Hepatocyte (in vitro differentiated cells): ENCODE measurements at regions not wholly inside any gene's neighbourhood (a gene's known extent, or its start where the extent isn't known, plus 50 kb on each side); places are given as distances from the start of the nearest gene placed in this dataset.

Experiments
- DNase-seq: peaks from one replicate; pipeline ENCODE4 v3.0.0-alpha.2; 2016; ENCODE audit warnings: low spot score
- H2AFZ ChIP-seq: fragments of 200-600 bp; sonication (generic); 2 replicates; pipeline ENCODE4 v1.6.0; 2016; ENCODE audit warnings: antibody characterized with exemption, mild to moderate bottlenecking
- H3K27ac ChIP-seq: fragments of 200-600 bp; sonication (generic); 2 replicates; pipeline ENCODE4 v1.5.1; 2016; ENCODE audit warnings: mild to moderate bottlenecking
- H3K27me3 ChIP-seq: fragments of 200-600 bp; sonication (generic); 2 replicates; pipeline ENCODE4 v1.6.1; 2016
- H3K36me3 ChIP-seq: fragments of 200-600 bp; sonication (generic); replicated peaks from 2 replicates; pipeline ENCODE4 v1.5.1; 2016; ENCODE audit warnings: low read depth; ENCODE audit not compliant: insufficient read depth
- H3K4me1 ChIP-seq: fragments of 200-600 bp; sonication (generic); 2 replicates; pipeline ENCODE4 v1.5.1; 2016; ENCODE audit warnings: mild to moderate bottlenecking, moderate library complexity; ENCODE audit not compliant: insufficient read depth
- H3K4me2 ChIP-seq: fragments of 200-600 bp; sonication (generic); 2 replicates; pipeline ENCODE4 v1.6.0; 2016
- H3K4me3 ChIP-seq: fragments of 200-600 bp; sonication (generic); 2 replicates; pipeline ENCODE4 v1.5.1; 2016; ENCODE audit warnings: mild to moderate bottlenecking
- H3K79me2 ChIP-seq: fragments of 200-600 bp; sonication (generic); 2 replicates; pipeline ENCODE4 v1.6.0; 2017; ENCODE audit warnings: mild to moderate bottlenecking
- H3K9me2 ChIP-seq: fragments of 200-600 bp; sonication (generic); replicated peaks from 2 replicates; pipeline ENCODE4 v1.6.0; 2017; ENCODE audit warnings: mild to moderate bottlenecking; ENCODE audit not compliant: insufficient read depth
- H3K9me3 ChIP-seq: fragments of 200-600 bp; sonication (generic); 2 replicates; pipeline ENCODE4 v1.5.1; 2016; ENCODE audit warnings: low read depth, mild to moderate bottlenecking
- H4K20me1 ChIP-seq: fragments of 200-600 bp; sonication (generic); 2 replicates; pipeline ENCODE4 v1.6.0; 2016; ENCODE audit warnings: mild to moderate bottlenecking; ENCODE audit not compliant: insufficient read depth, poor library complexity, severe bottlenecking
- EZH2 ChIP-seq: fragments of 200-600 bp; sonication (generic); IDR thresholded peaks from 2 replicates; pipeline ENCODE4 v1.6.1; 2016; ENCODE audit warnings: antibody characterized with exemption, mild to moderate bottlenecking, borderline replicate concordance
- EZH2phosphoT487 ChIP-seq: fragments of 200-600 bp; sonication (generic); IDR thresholded peaks from one replicate; pipeline ENCODE4 v1.6.1; 2018; ENCODE audit warnings: antibody characterized with exemption, mild to moderate bottlenecking, low read depth, moderate library complexity; ENCODE audit not compliant: unreplicated experiment, severe bottlenecking
- WGBS: methylation state at CpG from one replicate; pipeline ENCODE4 v1.1.6; 2016; ENCODE audit warnings: low lambda C conversion rate; ENCODE audit errors: missing lambda C conversion rate; 5-methylcytosine and 5-hydroxymethylcytosine counted together
- TF ChIP-seq, protein P1 (sequence below): fragments of 200-600 bp; sonication (generic); IDR thresholded peaks from 2 replicates; pipeline ENCODE4 v1.5.1; 2016; ENCODE audit warnings: antibody characterized with exemption, mild to moderate bottlenecking; ENCODE audit not compliant: poor library complexity

DNA sequence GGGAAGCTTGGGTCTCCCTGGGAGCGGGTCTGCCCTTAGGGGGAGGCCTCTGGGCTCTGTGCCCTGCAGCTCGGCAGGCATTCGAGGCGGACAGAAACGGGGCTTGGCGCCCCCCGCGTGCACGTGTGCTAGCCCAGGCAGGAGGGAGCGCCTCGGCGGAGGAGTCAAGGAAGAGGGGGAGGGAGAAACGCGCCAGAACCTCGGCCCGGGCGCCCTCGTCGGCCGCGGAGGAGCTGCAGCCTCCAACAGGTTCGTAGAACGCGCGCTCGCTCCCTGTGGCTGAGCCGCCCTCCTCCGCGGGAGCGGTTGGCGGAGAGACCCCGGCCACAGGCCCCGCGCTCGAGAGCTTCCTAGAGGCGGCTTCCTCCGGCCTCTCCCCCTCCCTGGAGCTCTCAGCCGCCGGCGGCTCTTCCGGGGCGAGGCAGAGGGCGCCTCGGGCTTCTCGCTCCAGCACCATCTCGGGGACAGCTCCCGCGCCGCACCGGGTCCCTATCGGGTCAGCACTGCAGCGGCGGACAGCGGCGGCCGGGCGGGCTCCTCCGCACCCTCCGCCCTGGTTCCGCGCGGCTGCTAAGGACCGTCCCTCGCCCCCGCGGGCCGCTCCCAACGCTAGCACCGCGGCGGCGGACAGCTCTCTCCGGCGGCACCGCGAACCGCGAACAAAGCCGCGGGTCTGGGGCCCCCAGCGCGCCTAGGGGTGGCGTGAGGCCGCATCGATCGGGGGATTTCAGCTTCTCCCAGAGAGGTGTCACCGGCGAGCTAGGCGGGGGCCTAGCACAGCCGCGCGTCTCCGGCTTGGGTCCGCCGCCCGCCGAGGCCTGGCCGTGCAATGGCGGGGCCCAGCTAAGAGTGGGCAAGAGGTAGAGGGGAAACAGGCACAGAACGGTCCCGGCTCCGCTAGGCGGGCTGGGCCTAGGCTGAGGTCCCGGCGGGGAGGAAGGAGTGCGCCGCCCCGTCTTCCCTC lies 74.6 kb upstream of the CPLX2 start:
- TF ChIP-seq, protein P1, sequence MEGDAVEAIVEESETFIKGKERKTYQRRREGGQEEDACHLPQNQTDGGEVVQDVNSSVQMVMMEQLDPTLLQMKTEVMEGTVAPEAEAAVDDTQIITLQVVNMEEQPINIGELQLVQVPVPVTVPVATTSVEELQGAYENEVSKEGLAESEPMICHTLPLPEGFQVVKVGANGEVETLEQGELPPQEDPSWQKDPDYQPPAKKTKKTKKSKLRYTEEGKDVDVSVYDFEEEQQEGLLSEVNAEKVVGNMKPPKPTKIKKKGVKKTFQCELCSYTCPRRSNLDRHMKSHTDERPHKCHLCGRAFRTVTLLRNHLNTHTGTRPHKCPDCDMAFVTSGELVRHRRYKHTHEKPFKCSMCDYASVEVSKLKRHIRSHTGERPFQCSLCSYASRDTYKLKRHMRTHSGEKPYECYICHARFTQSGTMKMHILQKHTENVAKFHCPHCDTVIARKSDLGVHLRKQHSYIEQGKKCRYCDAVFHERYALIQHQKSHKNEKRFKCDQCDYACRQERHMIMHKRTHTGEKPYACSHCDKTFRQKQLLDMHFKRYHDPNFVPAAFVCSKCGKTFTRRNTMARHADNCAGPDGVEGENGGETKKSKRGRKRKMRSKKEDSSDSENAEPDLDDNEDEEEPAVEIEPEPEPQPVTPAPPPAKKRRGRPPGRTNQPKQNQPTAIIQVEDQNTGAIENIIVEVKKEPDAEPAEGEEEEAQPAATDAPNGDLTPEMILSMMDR = no peak
- peak; percentile 44 for TF ChIP-seq EZH2
- H3K27me3 ChIP-seq = peaks cover 41% of the 10 kb centered on the region
- peak; percentile 96 for DNase-seq
- H3K4me2 ChIP-seq = peak overlapping the region; percentile 90
- no peaks in the 10 kb centered on the region for H3K9me2 ChIP-seq
- no peaks in the 10 kb centered on the region for H3K79me2 ChIP-seq
- H3K36me3 ChIP-seq = no peaks in the 10 kb centered on the region
- 2% methylated on average over 89 of the region's 108 CpGs for WGBS
- H3K27ac ChIP-seq = no peak overlapping the region
- peaks cover 11% of the 10 kb centered on the region for H3K4me1 ChIP-seq
- H4K20me1 ChIP-seq = no peaks in the 10 kb centered on the region
- H3K4me3 ChIP-seq = no peak overlapping the region
- H2AFZ ChIP-seq = no peak overlapping the region
- no peaks in the 10 kb centered on the region for H3K9me3 ChIP-seq

DNA sequence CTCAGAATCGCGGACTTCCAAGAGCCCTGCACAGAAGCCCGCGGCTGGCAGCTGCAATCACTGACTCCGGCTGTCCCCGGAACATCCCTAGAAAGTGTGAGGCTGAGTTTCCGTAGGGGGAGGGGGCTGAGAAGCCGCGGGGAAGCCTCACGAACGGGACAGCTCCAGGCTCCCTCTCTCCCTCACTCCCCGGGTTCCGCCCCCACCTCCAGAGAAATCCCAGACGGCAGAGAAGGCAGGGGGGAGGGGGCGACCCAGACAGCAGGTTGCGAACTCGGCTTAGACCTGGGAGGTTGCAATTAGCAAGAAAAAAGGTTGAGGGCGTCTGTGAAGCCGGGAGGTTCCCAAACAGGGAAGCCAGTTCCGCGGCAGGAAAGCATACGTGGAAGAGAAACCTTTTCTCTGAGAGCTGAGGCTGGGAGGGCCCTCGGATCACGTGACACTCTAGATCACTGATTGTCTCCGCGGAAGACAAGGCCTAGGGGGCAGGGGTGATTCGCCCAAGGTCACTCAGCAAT lies 73.8 kb upstream of the CPLX2 start:
- TF ChIP-seq, protein P1 = no peak
- TF ChIP-seq EZH2 = no peak
- Histone ChIP-seq H3K4me2 (peak overlapping the region; percentile 90), H3K4me3 (no peak overlapping the region), H3K79me2 (no peaks in the 10 kb centered on the region), H3K4me1 (peaks cover 11% of the 10 kb centered on the region), H3K9me3 (no peaks in the 10 kb centered on the region), H4K20me1 (no peaks in the 10 kb centered on the region), H3K9me2 (no peaks in the 10 kb centered on the region), H3K27ac (no peak overlapping the region), H3K27me3 (peaks cover 41% of the 10 kb centered on the region), H2AFZ (no peak overlapping the region), H3K36me3 (no peaks in the 10 kb centered on the region)
- DNase-seq = peak; percentile 28
- WGBS = 2% methylated on average over 24 of the region's 27 CpGs

DNA sequence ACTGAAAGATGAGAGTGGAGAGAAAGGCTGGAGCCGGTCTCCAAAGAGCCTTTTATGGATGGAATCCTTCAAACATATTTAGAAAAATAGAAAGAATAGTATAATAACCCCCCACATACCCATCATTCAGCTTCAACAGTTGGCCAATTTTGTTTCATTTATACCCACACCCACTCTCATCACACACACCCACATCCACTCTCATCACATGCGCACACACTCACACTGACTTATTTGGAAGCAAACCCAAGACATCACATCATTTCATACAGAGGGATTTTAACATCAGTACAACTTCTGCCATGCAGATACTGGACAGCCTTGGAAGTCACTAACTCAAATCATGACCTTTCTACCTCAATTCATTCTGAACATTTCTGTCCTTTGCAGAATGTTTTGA lies 72.8 kb upstream of the CPLX2 start:
- Histone ChIP-seq H3K36me3 (no peaks in the 10 kb centered on the region), H3K79me2 (no peaks in the 10 kb centered on the region), H3K4me2 (no peak overlapping the region), H3K27me3 (peaks cover 41% of the 10 kb centered on the region), H3K9me3 (no peaks in the 10 kb centered on the region), H3K27ac (no peak overlapping the region), H4K20me1 (no peaks in the 10 kb centered on the region), H3K9me2 (no peaks in the 10 kb centered on the region), H2AFZ (no peak overlapping the region), H3K4me1 (peaks cover 11% of the 10 kb centered on the region), H3K4me3 (no peak overlapping the region)
- TF ChIP-seq, protein P1 = no peak
- TF ChIP-seq EZH2phosphoT487 (no peak), EZH2 (no peak)
- 93% methylated on average over 2 of the region's 2 CpGs for WGBS
- DNase-seq = no peak
